NB4 (cell line): ENCODE measurements at regions not wholly inside any gene's neighbourhood (a gene's known extent, or its start where the extent isn't known, plus 50 kb on each side); places are given as distances from the start of the nearest gene placed in this dataset.

Source experiments
- CTCF ChIP-seq: IDR thresholded peaks from one replicate; pipeline ENCODE4 v1.5.1; 2012; ENCODE audit warnings: low read depth, low read length
- MAX ChIP-seq: IDR thresholded peaks from 2 replicates; pipeline ENCODE4 v1.6.1; 2011; ENCODE audit warnings: low read depth, low read length
- POLR2A ChIP-seq: IDR thresholded peaks from 2 replicates; pipeline ENCODE4 v1.6.1; 2011; ENCODE audit warnings: mild to moderate bottlenecking; ENCODE audit not compliant: insufficient read length; ENCODE audit errors: extremely low read depth

GRCh38 chr1:62998845-62999649 is 215.1 kb downstream of the ATG4C start:
- TF ChIP-seq CTCF (no peak), MAX (no peak), POLR2A (no peak)
